GM12878 (cell line): ENCODE measurements at regions not wholly inside any gene's neighbourhood (a gene's known extent, or its start where the extent isn't known, plus 50 kb on each side); places are given as distances from the start of the nearest gene placed in this dataset.

Experiments used
- ATAC-seq: fragments of 200-7000 bp; cut with Tn5 transposase; 3 replicates; pipeline ENCODE4 v1.9.1; 2020; ENCODE audit warnings: mild to moderate bottlenecking, moderate library complexity
- BruUV-seq: library from RNA; stranded (reverse); fragments of 400-500 nt; replicated peaks from 2 replicates; lab custom pipeline; 2021; lab: Mats Ljungman, UMichigan
- CTCF ChIA-PET: fragments of 300-600 bp; sonication (Branson Sonifier 250); formaldehyde crosslinking; extraction: SDS; loops from one replicate; lab custom pipeline; 2021; ENCODE audit warnings: inconsistent platforms; lab: Yijun Ruan, JAX
- POLR2A ChIA-PET: fragments of 350-600 bp; formaldehyde crosslinking; extraction: SDS; loops from one replicate; lab custom pipeline; 2021; ENCODE audit warnings: inconsistent platforms; lab: Charles Lee
- RAD21 ChIA-PET: fragments of 300-600 bp; sonication (Branson Sonifier 250); formaldehyde crosslinking; loops from one replicate; lab custom pipeline; 2023; ENCODE audit warnings: antibody characterized with exemption; ENCODE audit not compliant: unreplicated experiment; lab: Charles Lee
- SMC1A ChIA-PET: fragments of 300-600 bp; sonication (Branson Sonifier 250); formaldehyde crosslinking; loops from one replicate; lab custom pipeline; 2023; ENCODE audit not compliant: unreplicated experiment, uncharacterized antibody; lab: Charles Lee
- DNase-seq: peaks from one replicate; pipeline ENCODE4 v3.0.0-alpha.2; 2011; ENCODE audit warnings: low read depth, low spot score
- FAIRE-seq: peaks from 3 replicates; lab custom pipeline; 2011; peaks lifted over from hg19 to GRCh38; lab: Jason Lieb, UNC
- H2AFZ ChIP-seq: 2 replicates; pipeline ENCODE4 v1.6.0; 2011; ENCODE audit warnings: low read depth, low read length, control low read depth; ENCODE audit not compliant: control insufficient read depth
- H3K27ac ChIP-seq: 2 replicates; pipeline ENCODE4 v1.5.1; 2011; ENCODE audit warnings: control low read depth; ENCODE audit not compliant: control insufficient read depth, insufficient read depth
- H3K27me3 ChIP-seq, 2 experiments: replicated peaks in 1 of 2; 2 replicates each; pipeline versions ENCODE4 v1.6.0 to v1.6.1; 2011; ENCODE audit warnings: low read length in 1 of 2; ENCODE audit not compliant: control insufficient read depth in 2 of 2, insufficient read depth in 2 of 2
- H3K36me3 ChIP-seq, 2 experiments: 2 replicates each; pipeline ENCODE4 v1.5.1; 2011; ENCODE audit warnings: low read length in 1 of 2; ENCODE audit not compliant: control insufficient read depth in 2 of 2, insufficient read depth in 2 of 2
- H3K4me1 ChIP-seq: 2 replicates; pipeline ENCODE4 v1.6.1; 2011; ENCODE audit warnings: mild to moderate bottlenecking, low read length, moderate library complexity, mixed read lengths; ENCODE audit not compliant: control insufficient read depth, insufficient read depth
- H3K4me2 ChIP-seq: 2 replicates; pipeline ENCODE4 v1.6.0; 2011; ENCODE audit warnings: control low read depth; ENCODE audit not compliant: control insufficient read depth, insufficient read depth
- H3K4me3 ChIP-seq: fragments of 200-600 bp; sonication (generic); 2 replicates; pipeline ENCODE4 v1.5.1; 2016
- H3K79me2 ChIP-seq: 2 replicates; pipeline ENCODE4 v1.6.0; 2011; ENCODE audit warnings: low read length; ENCODE audit not compliant: control insufficient read depth, insufficient read depth
- H3K9ac ChIP-seq: 2 replicates; pipeline ENCODE4 v1.8.0; 2011; ENCODE audit warnings: low read length, control low read depth, mixed read lengths; ENCODE audit not compliant: control insufficient read depth, insufficient read depth
- H3K9me3 ChIP-seq: replicated peaks from 3 replicates; pipeline ENCODE4 v1.5.1; 2011; ENCODE audit warnings: mild to moderate bottlenecking, low read length; ENCODE audit not compliant: control insufficient read depth, insufficient read depth
- H4K20me1 ChIP-seq: 2 replicates; pipeline ENCODE4 v1.6.0; 2011; ENCODE audit not compliant: control insufficient read depth, insufficient read depth
- CHD1 ChIP-seq: IDR thresholded peaks from 2 replicates; pipeline ENCODE4 v1.6.1; 2012; ENCODE audit warnings: low read depth, low read length, improper control_type of control experiment
- CHD2 ChIP-seq: IDR thresholded peaks from 2 replicates; pipeline ENCODE4 v1.6.1; 2011; ENCODE audit warnings: low read depth, low read length, improper control_type of control experiment, borderline replicate concordance
- E4F1 ChIP-seq: fragments of 450-650 bp; IDR thresholded peaks from 2 replicates; pipeline ENCODE4 v1.6.1; 2018; ENCODE audit warnings: borderline replicate concordance, mild to moderate bottlenecking; ENCODE audit not compliant: partially characterized antibody
- EGR1 ChIP-seq, 2 experiments: IDR thresholded peaks; 1 replicate in 1 of 2; 2 replicates in 1 of 2; pipeline ENCODE4 v1.6.1; 2011 to 2012; ENCODE audit warnings: low read depth in 2 of 2, low read length in 2 of 2, borderline replicate concordance in 1 of 2, mild to moderate bottlenecking in 1 of 2, moderate library complexity in 1 of 2
- IRF3 ChIP-seq: fragments of 450-650 bp; IDR thresholded peaks from 2 replicates; pipeline ENCODE4 v1.6.1; 2014; ENCODE audit warnings: mild to moderate bottlenecking
- POLR2AphosphoS2 ChIP-seq: IDR thresholded peaks from 2 replicates; pipeline ENCODE4 v1.6.1; 2011; ENCODE audit warnings: low read depth, mild to moderate bottlenecking, low read length, improper control_type of control experiment, moderate library complexity
- SIN3A ChIP-seq: IDR thresholded peaks from 2 replicates; pipeline ENCODE4 v1.6.1; 2012; ENCODE audit warnings: low read depth, low read length, improper control_type of control experiment
- SMAD1 ChIP-seq: fragments of 450-650 bp; IDR thresholded peaks from 2 replicates; pipeline ENCODE4 v1.6.1; 2018; ENCODE audit warnings: mild to moderate bottlenecking, low read depth; ENCODE audit not compliant: partially characterized antibody
- SMAD5 ChIP-seq: IDR thresholded peaks from 2 replicates; pipeline ENCODE4 v1.6.1; 2016; ENCODE audit warnings: antibody characterized with exemption, low read depth
- ZNF217 ChIP-seq: fragments of 450-650 bp; IDR thresholded peaks from 2 replicates; pipeline ENCODE4 v1.6.1; 2017; ENCODE audit warnings: antibody characterized with exemption, mild to moderate bottlenecking
- ZNF24 ChIP-seq: fragments of 450-650 bp; IDR thresholded peaks from 2 replicates; pipeline ENCODE4 v1.6.1; 2017; ENCODE audit warnings: antibody characterized with exemption, mild to moderate bottlenecking
- WGBS: methylation state at CpG from one replicate; pipeline ENCODE4 v1.1.6; 2016; ENCODE audit warnings: low lambda C conversion rate; ENCODE audit not compliant: insufficient replicate concordance, insufficient coverage; ENCODE audit errors: missing lambda C conversion rate; 5-methylcytosine and 5-hydroxymethylcytosine counted together
- in situ Hi-C: fragments of 300-500 bp; cut with MboI; formaldehyde crosslinking; loops from 9 replicates; pipeline ENCODE4 v1.14.3; 2018; ENCODE audit warnings: mixed read lengths
- intact Hi-C: fragments of 100-400 bp; cut with micrococcal nuclease; formaldehyde crosslinking; loops from one replicate; pipeline ENCODE4 v1.14.2; 2022; ENCODE audit not compliant: unreplicated experiment
- TF ChIP-seq, protein P1 (sequence below): fragments of 450-650 bp; IDR thresholded peaks from 2 replicates; pipeline ENCODE4 v1.6.1; 2017; ENCODE audit warnings: mild to moderate bottlenecking

DNA sequence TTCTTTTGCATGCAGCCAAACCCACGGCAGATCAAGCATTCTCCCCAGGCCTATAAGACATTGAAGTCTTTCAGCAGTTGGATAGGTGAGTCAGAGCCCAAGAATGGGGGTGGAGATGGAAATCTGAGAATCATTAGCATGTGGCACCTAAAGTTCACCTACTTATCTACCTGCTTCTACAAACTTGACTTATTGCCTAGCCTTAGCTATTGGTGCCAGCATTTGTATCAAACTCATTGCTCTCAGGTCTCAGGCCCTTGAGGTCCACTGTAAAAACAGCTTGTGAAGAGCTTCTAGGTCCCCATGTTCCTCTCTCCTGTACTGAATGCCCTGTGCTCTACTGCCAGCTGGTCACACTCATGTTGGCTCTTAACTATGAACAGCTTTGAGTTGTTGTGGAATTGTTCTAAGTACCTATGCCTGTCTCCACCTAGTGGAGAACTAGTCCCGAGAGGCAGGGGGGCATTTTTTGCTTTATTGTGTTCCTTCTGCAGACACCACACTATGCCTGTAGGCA is 278.4 kb upstream of the SPRED2 start (continued):
- TF ChIP-seq CHD1: no peak
- TF ChIP-seq EGR1 (IDR thresholded peaks at IDR 0.05; ENCODE audit: borderline replicate concordance in 1 of 2, low read depth in 2 of 2, low read length in 2 of 2): no peak

- SMC1A ChIA-PET: interaction anchor here (1.0 to 1.8 kb wide), 6 partner anchors 11 to 69 kb away, joined by 3 to 10 read pairs (median 4); no protein-coding TSS in a partner anchor
- Histone ChIP-seq H3K27me3 (peaks cover 0 to 3% of the 10 kb centered on the region in 2 experiments; a peak in 1 of 4 replicates), H3K4me2 (no peak overlapping the region)
- in situ Hi-C loops: no loop called here
- no peak for DNase-seq
- TF ChIP-seq SIN3A (no peak), SMAD5 (no peak), IRF3 (no peak), ZNF24 (no peak), E4F1 (no peak), CHD2 (no peak), ZNF217 (no peak), POLR2AphosphoS2 (no peak), SMAD1 (no peak)
- TF ChIP-seq, protein P1, sequence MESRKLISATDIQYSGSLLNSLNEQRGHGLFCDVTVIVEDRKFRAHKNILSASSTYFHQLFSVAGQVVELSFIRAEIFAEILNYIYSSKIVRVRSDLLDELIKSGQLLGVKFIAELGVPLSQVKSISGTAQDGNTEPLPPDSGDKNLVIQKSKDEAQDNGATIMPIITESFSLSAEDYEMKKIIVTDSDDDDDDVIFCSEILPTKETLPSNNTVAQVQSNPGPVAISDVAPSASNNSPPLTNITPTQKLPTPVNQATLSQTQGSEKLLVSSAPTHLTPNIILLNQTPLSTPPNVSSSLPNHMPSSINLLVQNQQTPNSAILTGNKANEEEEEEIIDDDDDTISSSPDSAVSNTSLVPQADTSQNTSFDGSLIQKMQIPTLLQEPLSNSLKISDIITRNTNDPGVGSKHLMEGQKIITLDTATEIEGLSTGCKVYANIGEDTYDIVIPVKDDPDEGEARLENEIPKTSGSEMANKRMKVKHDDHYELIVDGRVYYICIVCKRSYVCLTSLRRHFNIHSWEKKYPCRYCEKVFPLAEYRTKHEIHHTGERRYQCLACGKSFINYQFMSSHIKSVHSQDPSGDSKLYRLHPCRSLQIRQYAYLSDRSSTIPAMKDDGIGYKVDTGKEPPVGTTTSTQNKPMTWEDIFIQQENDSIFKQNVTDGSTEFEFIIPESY: no peak
- TF ChIP-seq, all 136 proteins: peak for 0
- ATAC-seq (no peak), FAIRE-seq (no peak)
- Histone ChIP-seq H2AFZ (no peak overlapping the region), H3K4me1 (no peaks in the 10 kb centered on the region), H3K9me3 (no peaks in the 10 kb centered on the region), H3K36me3 (no peaks in the 10 kb centered on the region), H3K27ac (no peak overlapping the region), H4K20me1 (no peaks in the 10 kb centered on the region), H3K9ac (no peak overlapping the region), H3K79me2 (no peaks in the 10 kb centered on the region), H3K4me3 (no peak overlapping the region)
- ChIA-PET POLR2A (no interaction called here), CTCF (interaction anchor here (0.7 to 3.1 kb wide), 7 partner anchors 11 to 79 kb away, joined by 3 to 26 read pairs (median 3); no protein-coding TSS in a partner anchor), RAD21 (interaction anchor here (1.3 kb wide), 1 partner anchor 70 kb away, joined by 10 read pairs; no protein-coding TSS in a partner anchor)
- intact Hi-C loops: no loop called here
- BruUV-seq: no TSS peak
- WGBS: 29% methylated on average over 5 of the region's 5 CpGs
Measured at GRCh38 chr2:65710356-65710755, 278.0 kb upstream of the SPRED2 start.
